GM12865 (cell line): ENCODE measurements at regions not wholly inside any gene's neighbourhood (a gene's known extent, or its start where the extent isn't known, plus 50 kb on each side); places are given as distances from the start of the nearest gene placed in this dataset.

ENCODE experiments used
- DNase-seq: peaks from one replicate; pipeline ENCODE4 v3.0.0; 2010; ENCODE audit warnings: low read depth
- H3K4me3 ChIP-seq: 2 replicates; pipeline ENCODE4 v1.5.1; 2011; ENCODE audit warnings: mild to moderate bottlenecking, low read depth, low read length, control low read depth
- TF ChIP-seq, protein P1 (sequence below): IDR thresholded peaks from 2 replicates; pipeline ENCODE4 v1.5.1; 2011; ENCODE audit warnings: low read length, control low read depth, low read depth, inconsistent platforms; ENCODE audit not compliant: insufficient read depth; ENCODE audit errors: missing control alignments

GRCh38 chr3:181629711-181630110 lies 82.0 kb upstream of the SOX2 start:
- H3K4me3 ChIP-seq, result no peak overlapping the region
- no peak for DNase-seq
- TF ChIP-seq, protein P1, sequence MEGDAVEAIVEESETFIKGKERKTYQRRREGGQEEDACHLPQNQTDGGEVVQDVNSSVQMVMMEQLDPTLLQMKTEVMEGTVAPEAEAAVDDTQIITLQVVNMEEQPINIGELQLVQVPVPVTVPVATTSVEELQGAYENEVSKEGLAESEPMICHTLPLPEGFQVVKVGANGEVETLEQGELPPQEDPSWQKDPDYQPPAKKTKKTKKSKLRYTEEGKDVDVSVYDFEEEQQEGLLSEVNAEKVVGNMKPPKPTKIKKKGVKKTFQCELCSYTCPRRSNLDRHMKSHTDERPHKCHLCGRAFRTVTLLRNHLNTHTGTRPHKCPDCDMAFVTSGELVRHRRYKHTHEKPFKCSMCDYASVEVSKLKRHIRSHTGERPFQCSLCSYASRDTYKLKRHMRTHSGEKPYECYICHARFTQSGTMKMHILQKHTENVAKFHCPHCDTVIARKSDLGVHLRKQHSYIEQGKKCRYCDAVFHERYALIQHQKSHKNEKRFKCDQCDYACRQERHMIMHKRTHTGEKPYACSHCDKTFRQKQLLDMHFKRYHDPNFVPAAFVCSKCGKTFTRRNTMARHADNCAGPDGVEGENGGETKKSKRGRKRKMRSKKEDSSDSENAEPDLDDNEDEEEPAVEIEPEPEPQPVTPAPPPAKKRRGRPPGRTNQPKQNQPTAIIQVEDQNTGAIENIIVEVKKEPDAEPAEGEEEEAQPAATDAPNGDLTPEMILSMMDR, result no peak

- no peak for DNase-seq
- H3K4me3 ChIP-seq, result no peak overlapping the region
- TF ChIP-seq, protein P1, result no peak
Observed at GRCh38 chr3:181629029-181629428, 82.7 kb upstream of the SOX2 start.

DNA sequence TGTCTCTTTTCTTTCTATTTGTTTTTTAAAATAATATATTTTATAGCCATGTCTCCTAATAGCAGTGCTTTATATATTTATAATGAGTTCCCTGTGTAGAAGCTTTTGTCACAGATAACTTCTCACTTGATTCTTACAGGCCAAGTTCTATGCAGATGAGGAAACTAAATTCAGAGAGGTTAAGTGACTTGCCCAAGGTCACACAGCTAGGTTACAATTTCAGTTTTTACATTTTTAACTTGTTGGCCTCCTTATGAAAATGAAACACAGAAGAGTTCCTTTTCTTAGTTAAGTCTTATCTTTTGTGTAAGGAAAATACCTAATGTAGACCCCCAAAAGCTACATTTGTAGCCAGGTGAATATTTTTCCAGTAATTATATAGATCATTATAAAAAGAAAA lies 83.3 kb upstream of the SOX2 start:
- H3K4me3 ChIP-seq, result no peak overlapping the region
- TF ChIP-seq, protein P1, result no peak
- DNase-seq, result no peak

DNA sequence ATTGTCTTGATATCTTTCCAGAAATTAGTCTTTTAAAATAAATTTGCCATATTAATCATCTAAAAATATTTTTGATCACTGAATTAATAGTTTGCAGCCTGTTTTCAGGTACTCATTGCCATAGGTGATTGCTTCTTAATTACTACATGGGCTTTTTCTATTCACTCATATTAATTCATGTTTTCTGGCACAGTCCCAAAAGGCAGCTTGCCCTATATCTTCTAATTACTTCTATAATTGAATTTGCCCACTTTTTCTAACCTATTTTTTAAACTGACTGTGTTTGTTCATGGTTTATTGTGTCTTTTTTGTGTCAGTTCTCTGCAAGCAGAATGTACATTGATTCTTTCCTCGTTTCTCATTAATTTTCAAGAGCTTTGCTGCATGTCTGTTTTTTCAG lies 85.7 kb upstream of the SOX2 start:
- TF ChIP-seq, protein P1, result no peak
- H3K4me3 ChIP-seq, result no peak overlapping the region
- no peak for DNase-seq

GRCh38 chr3:181623924-181624694 lies 87.6 kb upstream of the SOX2 start:
- DNase-seq, result no peak
- no peak overlapping the region for H3K4me3 ChIP-seq
- TF ChIP-seq, protein P1, result no peak

GRCh38 chr3:181622365-181622764 lies 89.4 kb upstream of the SOX2 start:
- no peak for DNase-seq
- TF ChIP-seq, protein P1, result no peak
- H3K4me3 ChIP-seq, result no peak overlapping the region

DNA sequence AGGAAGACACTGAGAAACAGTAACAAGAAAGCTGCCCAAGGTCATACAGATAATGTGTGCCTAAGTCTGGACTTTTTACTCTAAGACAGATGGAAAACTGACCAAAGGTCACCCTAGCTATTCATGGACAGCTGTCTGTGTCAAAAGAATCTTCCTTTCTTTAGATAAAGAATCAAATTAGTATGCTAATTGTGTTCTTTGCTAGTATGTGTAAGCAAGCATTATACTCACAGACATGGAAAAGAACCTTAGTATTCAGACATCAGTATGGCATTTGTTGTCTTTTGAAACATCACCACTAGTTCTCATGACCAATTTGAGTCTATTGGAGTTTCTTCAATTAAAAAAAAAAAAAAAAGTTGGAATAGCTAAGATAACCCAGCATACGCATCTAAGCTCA lies 91.8 kb upstream of the SOX2 start:
- DNase-seq, result no peak
- no peak overlapping the region for H3K4me3 ChIP-seq
- TF ChIP-seq, protein P1, result no peak
